ENCODE measurements at regions not wholly inside any gene's neighbourhood (a gene's known extent, or its start where the extent isn't known, plus 50 kb on each side); places are given as distances from the start of the nearest gene placed in this dataset.
"Not testable (repeated sequence)": the region's sequence is repeated elsewhere in the genome, so short reads cannot be mapped to it uniquely, and the experiment has no call there.

DNA sequence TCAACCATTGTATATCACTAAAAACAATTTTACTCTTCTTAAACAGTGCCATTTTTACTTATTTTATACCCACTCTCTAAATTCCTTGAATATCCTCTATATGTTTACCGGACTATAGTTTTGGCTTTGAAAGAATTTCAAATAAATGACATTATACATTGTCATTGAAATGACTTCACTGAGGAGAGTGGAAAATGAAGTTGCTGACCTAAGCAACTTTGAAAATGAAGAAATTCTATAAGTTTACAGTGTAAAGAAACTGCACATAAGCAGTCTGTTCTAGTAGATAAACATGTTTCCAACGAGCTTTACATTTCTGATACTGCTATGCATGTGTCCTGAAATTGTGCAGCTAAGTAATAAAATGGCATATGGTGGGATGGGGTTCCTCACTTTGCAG, 1094.0 kb downstream of the TMEM121 start:
- DNase-seq: no peak

DNA sequence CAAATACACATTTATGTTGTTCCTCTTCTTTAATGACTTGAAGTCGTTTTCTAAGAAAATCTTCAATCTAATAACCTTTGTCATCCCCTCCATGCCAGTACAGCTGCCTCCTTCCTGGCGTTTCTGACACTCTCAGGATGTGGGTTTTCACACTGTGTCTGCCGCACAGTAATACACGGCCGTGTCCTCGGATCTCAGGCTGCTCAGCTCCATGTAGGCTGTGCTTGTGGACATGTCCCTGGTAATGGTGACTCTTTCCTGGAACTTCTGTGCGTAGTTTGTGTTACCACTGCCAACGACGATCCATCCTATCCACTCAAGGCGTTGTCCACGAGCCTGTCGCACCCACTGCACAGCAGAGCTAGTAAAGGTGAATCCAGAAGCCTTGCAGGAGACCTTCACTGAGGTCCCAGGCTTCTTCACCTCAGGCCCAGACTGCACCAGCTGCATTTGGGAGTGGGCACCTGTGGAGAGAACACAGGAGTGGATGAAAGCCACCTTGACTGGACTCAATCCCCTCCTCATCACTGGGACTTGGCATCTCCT, 1095.9 kb downstream of the TMEM121 start:
- peak; percentile 9 for DNase-seq

DNA sequence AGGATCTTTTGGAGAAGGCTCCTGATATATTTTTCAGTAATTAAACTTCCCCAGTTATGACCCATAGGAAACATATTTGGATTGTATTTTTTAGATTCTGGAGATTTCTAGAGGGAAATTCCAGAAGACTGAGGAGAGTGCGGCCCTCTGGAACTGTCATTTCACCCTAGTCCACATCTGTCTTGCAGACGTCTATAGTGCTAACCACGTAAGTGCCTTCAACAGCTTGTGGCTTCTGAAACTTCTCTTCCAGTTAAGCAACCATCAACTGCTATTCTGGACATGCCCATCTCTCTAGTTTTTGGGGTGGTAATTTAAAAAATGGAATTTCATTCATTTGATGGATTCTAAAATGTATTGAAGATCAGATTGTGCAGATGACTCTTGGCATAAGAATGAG, 1098.8 kb downstream of the TMEM121 start:
- no peak for DNase-seq

DNA sequence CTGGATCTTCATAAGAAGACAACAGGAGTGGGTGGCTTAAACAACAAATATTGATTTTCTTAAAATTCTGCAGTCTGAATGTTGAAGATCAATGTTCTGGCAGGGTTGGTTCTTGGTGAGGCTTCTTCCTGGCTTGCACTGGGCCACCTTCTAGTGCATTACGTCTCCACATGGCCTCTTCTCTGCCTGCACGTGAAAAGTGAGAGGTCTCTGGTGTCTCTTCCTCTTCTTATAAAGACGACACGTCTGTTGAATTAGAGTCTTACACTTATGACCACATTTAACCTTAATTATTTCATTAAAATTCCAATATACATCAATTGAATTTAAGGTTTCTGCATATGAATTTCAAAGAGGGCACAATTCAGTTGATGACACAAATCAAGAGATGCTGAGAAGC, 1100.1 kb downstream of the TMEM121 start:
- DNase-seq: not testable (repeated sequence)

DNA sequence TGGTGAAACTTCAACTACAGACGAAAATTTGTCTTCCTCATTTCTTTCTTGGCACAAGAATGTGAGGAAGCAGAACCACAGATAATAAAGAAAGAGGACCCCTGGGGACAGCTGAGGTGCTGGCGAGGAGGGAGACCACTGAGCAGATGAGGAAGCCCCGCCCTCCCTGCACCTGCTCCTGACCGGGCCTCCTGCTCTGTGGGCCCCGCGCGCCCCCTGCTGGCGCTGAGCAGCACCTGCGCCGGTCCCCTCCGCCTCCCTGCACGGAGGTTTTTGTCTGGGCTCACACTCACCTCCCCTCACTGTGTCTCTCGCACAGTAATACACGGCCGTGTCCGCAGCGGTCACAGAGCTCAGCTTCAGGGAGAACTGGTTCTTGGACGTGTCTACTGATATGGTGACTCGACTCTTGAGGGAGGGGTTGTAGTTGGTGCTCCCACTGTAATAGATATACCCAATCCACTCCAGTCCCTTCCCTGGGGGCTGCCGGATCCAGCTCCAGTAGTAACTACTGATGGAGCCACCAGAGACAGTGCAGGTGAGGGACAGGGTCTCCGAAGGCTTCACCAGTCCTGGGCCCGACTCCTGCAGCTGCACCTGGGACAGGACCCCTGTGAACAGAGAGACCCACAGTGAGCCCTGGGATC, 1100.7 kb downstream of the TMEM121 start:
- peak; percentile 59 for DNase-seq

DNA sequence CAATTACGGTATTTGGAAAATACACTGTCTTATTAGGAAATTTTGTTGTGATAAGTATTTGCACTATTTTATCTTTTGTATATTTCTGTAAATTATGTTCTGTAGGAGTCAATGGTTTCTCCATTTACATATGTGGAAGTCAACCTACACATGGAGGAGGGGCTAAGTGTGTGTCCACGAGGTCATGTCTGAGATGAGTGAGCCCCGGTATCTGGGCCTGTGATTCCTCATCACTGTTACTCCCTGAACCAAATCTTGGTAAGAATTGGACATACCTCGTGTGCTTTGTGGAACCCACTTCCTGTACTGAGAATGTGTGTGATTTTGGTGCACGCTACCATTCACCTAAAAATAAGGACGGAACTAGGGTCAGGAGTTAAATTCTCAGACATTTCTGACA, 1105.5 kb downstream of the TMEM121 start:
- DNase-seq: no peak

DNA sequence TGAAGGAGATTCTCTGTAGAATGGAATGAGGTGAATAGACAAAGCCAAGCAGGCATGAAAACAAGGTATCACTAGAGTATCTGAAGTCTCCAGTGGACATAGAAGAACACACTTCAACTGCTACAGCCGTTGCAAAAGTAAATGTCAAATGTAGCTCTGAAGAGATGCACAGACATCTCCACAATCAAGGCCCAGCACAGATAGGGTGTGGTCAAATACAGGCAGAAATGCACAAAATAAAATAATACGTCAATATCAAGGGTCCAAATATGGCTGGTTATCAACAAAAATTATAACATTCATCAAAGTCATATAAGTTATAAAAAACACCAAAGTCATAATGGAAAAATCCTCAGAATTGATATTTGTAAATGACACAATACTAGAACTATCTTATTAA, 1107.3 kb downstream of the TMEM121 start:
- no peak for DNase-seq

DNA sequence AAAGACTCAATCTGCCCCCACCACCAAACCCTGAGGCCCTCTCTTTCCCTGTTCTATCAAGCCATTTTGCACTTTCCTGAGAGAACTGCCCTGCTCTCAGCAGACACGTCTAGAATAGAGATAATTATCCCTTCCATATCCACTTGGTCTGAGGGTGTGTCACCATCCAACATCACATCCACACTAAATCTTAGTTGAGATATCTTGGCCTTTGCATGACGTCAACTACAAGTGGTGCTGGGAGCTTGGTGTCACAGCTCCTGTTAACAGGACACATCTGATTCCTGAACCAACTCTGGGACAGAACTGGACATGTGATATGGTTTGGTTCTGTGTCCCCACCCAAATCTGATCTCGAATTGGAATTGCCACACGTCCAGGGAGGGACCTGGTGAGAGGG, 1109.2 kb downstream of the TMEM121 start:
- DNase-seq: no peak

DNA sequence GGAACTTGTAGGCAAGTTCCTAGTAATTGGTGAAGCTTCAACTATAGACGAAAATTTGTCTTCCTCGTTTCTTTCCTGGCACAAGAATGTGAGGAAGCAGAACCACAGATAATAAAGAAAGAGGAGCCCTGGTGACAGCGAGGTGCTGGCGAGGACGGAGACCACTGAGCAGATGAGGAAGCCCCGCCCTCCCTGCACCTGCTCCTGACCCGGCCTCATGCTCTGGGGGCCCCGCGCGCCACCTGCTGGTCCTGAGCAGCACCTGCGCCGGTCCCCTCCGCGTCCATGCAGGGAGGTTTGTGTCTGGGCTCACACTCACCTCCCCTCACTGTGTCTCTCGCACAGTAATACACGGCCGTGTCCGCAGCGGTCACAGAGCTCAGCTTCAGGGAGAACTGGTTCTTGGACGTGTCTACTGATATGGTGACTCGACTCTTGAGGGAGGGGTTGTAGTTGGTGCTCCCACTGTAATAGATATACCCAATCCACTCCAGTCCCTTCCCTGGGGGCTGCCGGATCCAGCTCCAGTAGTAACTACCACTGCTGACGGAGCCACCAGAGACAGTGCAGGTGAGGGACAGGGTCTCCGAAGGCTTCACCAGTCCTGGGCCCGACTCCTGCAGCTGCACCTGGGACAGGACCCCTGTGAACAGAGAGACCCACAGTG, 1112.5 kb downstream of the TMEM121 start:
- DNase-seq: peak; percentile 16

DNA sequence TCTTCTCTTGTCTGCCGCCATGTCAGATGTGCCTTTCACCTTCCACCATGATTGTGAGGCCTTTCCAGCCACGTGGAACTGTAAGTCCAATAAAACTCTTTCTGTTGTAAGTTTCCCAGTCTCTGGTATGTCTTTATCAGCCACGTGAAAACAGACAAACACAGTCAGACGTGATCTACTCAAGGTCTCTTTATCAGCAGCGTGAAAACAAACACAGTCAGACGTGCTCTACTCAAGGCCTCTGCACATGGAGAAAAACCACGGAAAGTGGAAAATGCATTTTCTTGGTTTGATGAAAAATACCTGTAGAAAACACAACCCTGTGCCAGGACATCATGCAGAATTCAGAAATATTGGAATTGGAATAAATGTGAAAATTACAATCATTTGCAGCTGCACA, 1115.7 kb downstream of the TMEM121 start:
- DNase-seq: no peak

DNA sequence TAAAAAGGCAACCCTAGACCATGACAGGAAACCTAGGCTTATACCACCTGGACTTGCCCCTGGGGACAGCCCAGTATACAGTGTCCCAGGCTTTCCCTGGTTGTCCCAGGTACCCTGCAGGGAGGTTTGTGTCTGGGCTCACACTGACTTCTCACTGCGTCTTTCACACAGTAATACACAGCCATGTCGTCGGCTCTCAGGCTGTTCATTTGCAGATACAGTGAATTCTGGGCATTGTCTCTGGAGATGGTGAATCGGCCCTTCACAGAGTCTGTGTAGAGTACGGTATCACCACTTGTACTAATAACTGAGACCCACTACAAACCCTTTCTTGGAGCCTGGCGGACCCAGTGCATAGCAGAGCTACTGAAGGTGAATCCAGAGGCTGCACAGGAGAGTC, 1116.6 kb downstream of the TMEM121 start:
- DNase-seq: not testable (repeated sequence)

DNA sequence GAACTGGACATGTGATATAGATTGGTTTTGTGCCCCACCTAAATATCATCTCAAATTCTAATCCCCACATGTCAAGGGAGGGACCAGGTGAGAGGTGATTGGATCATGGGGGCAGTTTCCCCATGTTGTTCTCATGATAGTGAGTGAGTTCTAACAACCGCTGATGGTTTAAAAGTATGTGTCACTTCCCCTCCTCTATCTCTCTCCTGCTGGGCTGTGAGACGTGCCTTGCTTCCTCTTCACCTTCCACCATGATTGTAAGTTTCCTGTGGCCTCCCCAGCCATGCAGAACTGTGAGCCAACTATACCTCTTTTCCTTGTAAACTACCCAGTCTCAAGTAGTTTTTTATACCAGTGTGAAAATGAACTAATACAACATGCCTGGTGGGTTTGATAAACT, 1122.5 kb downstream of the TMEM121 start:
- DNase-seq: not testable (repeated sequence)

DNA sequence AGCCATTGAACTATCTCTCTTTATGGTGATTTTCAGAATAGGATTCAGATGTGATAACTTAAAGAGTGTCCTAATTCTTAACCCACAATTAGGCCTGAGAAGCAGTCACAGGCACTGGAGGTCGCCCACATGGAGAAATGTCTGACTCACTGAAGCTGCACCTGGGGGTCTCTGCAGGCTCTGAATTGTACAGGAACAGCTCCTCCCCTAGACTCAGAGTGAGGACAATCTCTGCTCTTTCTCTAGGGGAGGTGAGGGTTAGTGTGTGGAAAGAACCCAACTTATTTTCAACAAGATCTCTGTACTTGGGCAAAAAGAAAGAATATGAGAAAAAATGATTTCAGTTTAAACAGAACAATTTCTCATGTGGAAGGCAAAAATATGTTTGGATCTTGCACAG, 1124.6 kb downstream of the TMEM121 start:
- DNase-seq: no peak

DNA sequence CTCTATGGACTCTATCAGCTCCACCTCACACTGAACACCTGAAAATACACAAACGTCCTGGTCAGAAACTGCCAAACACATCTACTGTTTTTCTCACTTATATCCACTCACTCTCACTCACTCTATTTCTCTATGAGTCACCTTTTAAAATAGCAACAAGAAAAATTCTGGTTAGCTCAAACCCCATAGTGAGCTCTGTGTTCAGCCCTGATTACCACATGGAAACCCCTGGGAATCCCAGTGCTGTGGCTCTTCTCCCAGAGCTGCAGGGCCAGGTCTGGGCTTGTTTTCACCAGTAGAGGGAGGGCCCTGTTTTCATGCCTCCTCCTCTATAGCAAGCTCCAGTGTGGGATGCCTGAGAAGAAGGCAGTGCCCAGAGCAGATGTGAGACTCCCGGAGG, 1126.1 kb downstream of the TMEM121 start:
- no peak for DNase-seq

DNA sequence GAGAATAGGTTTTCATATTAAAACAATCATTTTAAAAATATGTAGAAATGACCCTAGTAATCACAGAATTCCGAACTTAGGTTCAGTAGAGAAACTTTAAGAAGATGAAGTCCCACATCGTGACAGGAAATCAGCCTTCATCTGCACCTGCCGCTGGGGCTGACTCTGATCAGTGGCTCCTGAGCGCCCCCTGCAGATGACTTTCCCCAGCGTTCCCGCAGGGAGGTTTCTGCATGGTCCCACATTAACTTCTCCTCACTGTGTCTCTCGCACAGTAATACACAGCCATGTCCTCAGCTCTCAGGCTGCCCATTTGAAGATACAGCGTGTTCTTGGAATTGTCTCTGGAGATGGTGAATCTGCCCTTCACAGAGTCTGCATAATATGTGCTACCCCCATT, 1131.1 kb downstream of the TMEM121 start:
- peak; percentile 61 for DNase-seq

DNA sequence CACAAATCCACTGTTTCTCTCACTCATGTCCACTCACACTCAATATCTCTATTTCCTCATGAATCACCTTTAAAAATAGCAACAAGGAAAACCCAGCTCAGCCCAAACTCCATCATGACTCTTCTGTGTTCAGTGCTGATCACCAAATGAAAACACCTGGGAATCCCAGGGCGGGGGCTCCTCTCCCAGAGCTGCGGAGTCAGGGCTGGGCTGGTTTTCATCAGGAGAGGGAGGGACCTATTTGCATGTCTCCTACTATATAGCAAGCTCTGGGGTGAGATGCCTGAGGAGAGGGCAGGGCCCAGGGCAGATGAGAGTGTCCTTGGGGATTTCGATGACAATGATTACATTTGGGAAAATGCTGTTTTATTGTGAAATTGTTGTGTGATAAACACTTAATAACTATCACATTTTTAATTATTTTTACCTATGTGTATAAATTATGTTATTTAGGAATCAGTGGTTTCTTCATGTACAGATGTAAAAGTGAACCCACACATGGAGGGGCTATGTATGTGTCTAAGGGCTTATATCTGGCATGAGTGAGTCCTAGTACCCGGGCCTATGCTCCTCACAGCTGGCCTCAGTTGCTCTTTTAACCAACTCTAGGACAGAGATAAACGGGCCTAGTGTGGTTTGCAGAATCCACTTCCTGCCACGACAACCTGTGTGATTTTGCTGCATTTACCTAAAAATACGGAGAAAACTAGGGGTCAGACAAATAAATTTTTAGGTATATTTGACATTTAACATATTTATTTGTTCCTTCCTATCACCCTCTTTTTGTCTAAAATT, 1131.9 kb downstream of the TMEM121 start:
- DNase-seq: not testable (repeated sequence)

DNA sequence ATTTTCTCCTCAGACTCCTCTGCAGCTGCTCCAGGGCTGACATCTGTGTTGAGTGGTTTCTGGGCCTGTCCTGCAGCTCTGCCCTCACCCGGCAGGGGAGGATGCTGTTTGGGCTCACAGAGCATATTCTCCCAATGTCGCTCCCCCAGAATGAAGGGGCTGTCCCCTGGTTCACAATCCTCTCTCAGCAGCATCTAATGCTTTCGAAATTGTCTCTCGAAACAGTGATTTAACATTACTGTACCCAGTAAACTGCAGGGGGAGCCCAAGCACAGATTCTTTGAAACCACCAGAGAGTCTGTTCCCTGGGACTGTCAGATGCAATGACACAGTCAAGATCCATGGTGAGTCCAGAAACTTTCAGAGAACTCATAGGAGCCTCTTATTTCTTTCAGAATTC, 1135.2 kb downstream of the TMEM121 start:
- DNase-seq: peak; percentile 49

DNA sequence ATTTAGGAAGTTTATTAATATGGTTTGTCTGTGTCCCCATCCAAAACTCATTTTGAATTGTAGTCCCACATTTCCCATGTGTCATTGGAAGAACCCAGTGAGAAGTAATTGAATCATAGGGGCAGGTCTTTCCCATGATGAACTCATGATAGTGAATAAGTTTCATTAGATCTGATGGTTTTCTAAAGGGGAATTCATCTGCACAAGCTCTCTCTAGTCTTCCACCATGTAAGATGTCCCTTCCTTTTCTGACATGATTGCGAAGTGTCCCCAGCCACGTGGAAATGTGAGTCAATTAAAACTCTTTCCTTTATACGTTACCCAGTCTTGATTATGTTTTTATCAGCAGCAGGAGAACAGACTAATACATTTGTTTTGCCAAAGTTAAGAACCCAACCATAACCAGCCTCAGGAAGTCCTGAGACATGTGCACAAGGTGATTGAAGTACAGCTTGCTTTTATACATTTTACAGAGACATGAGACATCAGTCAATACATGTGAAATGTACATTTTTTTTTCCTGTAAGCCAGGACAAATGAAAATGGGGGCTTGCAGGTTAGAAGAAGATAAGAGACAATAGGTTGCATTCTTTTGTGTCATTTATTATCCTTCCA, 1136.7 kb downstream of the TMEM121 start:
- DNase-seq: no peak

DNA sequence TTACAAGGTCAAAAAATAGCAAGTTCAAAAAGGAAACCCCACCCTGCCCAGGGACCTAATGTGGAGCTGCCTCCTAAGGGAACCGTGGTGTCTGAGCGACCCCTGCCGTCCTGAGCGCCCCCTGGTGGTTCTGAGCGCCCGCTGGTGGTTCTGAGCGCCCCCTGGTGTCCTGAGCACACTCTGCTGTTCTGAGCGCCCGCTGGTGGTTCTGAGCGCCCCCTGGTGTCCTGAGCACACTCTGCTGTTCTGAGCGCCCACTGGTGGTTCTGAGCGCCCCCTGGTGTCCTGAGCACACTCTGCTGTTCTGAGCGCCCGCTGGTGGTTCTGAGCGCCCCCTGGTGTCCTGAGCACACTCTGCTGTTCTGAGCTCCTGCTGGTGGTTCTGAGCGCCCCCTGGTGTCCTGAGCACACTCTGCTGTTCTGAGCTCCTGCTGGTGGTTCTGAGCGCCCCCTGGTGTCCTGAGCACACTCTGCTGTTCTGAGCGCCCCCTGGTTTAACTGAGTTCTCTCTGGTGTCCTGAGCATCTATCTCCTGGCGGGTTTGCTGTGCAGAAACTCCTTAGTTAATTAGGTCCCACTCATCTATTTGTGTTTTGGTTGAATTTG, 1137.5 kb downstream of the TMEM121 start:
- peak; percentile 53 for DNase-seq

DNA sequence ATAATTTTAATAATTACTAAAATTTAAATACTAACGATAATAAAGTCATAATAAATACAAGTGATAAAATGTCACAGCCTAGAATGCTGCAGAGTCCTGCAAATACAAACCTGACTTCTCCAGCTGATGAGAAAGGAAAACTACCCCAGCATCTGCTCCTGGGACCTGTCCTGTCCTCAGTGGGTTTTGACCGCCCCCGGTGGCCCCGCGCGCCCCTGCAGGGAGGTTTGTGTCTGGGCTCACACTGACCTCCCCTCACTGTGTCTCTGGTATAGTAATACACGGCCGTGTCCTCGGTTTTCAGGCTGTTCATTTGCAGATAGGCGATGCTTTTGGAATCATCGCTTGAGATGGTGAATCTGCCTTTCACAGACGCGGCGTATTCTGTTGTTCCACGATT, 1139.4 kb downstream of the TMEM121 start:
- DNase-seq: peak; percentile 19

DNA sequence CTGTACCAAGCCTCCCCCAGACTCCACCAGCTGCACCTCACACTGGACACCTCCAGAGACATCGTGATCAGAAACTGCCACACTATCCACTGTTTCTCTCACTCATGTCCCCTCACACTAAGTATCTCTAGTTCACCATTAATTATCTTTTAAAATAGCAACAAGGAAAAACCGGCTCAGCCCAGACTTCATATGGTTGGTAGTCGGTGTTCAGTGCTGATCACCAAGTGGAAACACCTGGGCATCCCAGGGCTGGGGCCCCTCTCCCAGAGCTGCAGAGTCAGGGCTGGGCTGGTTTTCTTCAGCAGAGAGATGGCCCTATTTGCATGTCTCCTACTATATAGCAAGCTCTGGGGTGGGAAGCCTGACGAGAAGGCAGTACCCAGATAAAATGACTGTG, 1140.0 kb downstream of the TMEM121 start:
- no peak for DNase-seq

DNA sequence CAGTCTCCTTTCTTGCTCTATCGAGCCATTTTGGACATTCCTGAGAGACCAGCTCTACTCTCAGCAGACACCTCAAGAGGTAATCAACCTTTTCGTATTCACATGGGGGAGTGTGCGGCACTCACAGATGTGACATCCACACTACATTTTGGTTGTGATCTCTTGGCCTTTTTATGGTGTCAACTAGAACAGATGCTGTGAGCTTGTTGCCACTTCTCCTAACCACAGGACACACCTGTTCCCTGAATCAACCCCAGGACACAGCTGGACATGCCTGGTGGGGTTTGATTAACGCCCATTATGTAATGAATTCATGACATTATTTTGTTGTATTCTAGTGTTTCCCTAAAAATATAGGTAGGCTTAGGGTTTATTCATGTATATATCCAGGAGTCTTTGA, 1143.6 kb downstream of the TMEM121 start:
- no peak for DNase-seq

DNA sequence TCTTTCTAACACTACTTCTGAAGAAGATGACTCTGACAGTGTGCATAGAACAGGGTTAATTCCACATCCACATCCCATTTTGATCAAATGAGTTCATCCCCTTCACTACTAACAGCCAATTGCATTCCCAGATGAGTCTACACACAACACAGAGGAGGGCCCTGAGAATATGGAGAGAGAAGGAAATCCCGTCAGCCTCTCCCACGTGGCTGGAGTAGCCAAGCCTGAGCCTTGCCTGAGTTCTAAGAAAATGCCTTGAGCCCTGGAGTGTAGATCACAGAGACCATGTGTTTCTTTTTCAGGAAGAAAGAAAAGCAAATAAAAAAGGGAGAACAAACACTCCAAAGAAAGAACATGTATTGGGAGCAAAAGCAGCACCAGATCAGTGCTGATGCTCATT, 1147.7 kb downstream of the TMEM121 start:
- DNase-seq: not testable (repeated sequence)
